Esophagus muscularis mucosa (tissue), 3 donors: ENCODE measurements at regions not wholly inside any gene's neighbourhood (a gene's known extent, or its start where the extent isn't known, plus 50 kb on each side); places are given as distances from the start of the nearest gene placed in this dataset.

Experiments used
- POLR2A ChIP-seq: fragments of 450-650 bp; IDR thresholded peaks from one replicate; pipeline ENCODE4 v1.6.1; 2017; ENCODE audit warnings: antibody characterized with exemption, moderate library complexity, mild to moderate bottlenecking, low read depth
- POLR2AphosphoS5 ChIP-seq, 2 donors: sonication (generic); formaldehyde crosslinking; IDR thresholded peaks; one replicate each; pipeline ENCODE4 v1.6.1; 2017; ENCODE audit warnings: antibody characterized with exemption in 2 of 2
- TF ChIP-seq, protein P1 (sequence below), 3 experiments: fragments of 200-600 bp in 2 of 3; fragments of 450-650 bp in 1 of 3; sonication (generic) in 2 of 3; IDR thresholded peaks; one replicate each; pipeline ENCODE4 v1.5.1; 2017 to 2019; ENCODE audit warnings: antibody characterized with exemption in 3 of 3, mild to moderate bottlenecking in 2 of 3, moderate library complexity in 1 of 3

DNA sequence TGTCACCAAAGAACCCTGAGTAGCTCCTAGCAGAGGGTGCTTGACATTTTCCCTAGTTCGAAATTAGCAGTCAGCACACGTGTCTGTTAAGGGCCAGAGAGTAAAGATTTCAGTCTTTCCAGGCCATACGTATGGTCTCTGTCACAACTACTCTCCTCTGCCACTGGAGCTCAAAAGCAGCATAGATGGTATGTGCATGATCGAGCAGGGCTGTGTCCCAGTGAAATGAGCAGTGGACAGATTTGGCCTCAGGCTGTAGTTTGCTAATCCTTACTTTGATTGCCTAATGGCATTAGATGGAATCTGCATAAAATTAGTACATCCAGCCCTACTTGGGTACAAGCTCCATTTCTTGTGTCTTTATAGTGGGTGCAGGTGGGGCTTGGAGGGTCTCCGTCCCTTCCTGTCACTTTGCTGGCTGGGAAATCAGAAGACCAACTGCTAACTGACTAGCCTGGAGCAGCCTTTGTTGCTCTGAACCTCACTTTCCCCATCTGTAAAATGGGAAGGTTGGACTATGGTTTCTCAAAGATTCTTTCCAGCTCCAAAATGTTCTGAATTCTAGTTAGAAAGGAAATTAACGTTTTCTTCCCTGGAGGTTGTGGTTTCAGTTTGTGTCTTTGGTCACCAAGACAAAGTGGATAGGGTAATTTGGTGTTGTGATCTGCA lies 108.5 kb downstream of the GLI2 start:
- TF ChIP-seq, protein P1, sequence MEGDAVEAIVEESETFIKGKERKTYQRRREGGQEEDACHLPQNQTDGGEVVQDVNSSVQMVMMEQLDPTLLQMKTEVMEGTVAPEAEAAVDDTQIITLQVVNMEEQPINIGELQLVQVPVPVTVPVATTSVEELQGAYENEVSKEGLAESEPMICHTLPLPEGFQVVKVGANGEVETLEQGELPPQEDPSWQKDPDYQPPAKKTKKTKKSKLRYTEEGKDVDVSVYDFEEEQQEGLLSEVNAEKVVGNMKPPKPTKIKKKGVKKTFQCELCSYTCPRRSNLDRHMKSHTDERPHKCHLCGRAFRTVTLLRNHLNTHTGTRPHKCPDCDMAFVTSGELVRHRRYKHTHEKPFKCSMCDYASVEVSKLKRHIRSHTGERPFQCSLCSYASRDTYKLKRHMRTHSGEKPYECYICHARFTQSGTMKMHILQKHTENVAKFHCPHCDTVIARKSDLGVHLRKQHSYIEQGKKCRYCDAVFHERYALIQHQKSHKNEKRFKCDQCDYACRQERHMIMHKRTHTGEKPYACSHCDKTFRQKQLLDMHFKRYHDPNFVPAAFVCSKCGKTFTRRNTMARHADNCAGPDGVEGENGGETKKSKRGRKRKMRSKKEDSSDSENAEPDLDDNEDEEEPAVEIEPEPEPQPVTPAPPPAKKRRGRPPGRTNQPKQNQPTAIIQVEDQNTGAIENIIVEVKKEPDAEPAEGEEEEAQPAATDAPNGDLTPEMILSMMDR (IDR thresholded peaks at IDR 0.05): no peak
- TF ChIP-seq POLR2AphosphoS5 (IDR thresholded peaks at IDR 0.05): no peak
- TF ChIP-seq POLR2A: no peak
